Ovary (tissue), 7 donors: ENCODE measurements at regions not wholly inside any gene's neighbourhood (a gene's known extent, or its start where the extent isn't known, plus 50 kb on each side); places are given as distances from the start of the nearest gene placed in this dataset.

ENCODE experiments used
- DNase-seq, 5 donors: peaks; one replicate each; pipeline ENCODE4 v3.0.0-alpha.2; 2019 to 2020
- H3K27ac ChIP-seq, 2 donors: fragments of 200-600 bp; one replicate each; pipeline versions ENCODE4 v1.5.1 to v1.8.0; 2019 to 2022
- H3K27me3 ChIP-seq: fragments of 200-600 bp; one replicate; pipeline ENCODE4 v1.8.0; 2022
- H3K36me3 ChIP-seq: fragments of 200-600 bp; sonication (generic); one replicate; pipeline ENCODE4 v1.5.1; 2019
- H3K4me1 ChIP-seq: one replicate; pipeline ENCODE4 v1.8.1; 2013; ENCODE audit warnings: mild to moderate bottlenecking, moderate library complexity; ENCODE audit not compliant: insufficient read depth
- H3K4me3 ChIP-seq: fragments of 200-600 bp; sonication (generic); one replicate; pipeline ENCODE4 v1.5.1; 2017
- H3K9me3 ChIP-seq, 2 donors: fragments of 200-600 bp in 1 of 2; sonication (generic) in 1 of 2; one replicate each; pipeline versions ENCODE4 v1.5.1 to v1.8.1; 2013 to 2019; ENCODE audit warnings: mild to moderate bottlenecking in 1 of 2, moderate library complexity in 1 of 2
- CTCF ChIP-seq, 3 donors: fragments of 450-650 bp in 2 of 3; fragments of 200-600 bp in 1 of 3; IDR thresholded peaks; one replicate each; pipeline versions ENCODE4 v1.5.1 to v1.8.0; 2016 to 2022; ENCODE audit warnings: antibody characterized with exemption in 3 of 3, mild to moderate bottlenecking in 1 of 3
- EP300 ChIP-seq: sonication (generic); formaldehyde crosslinking; IDR thresholded peaks from one replicate; pipeline ENCODE4 v1.6.1; 2017; ENCODE audit warnings: antibody characterized with exemption
- POLR2A ChIP-seq: fragments of 450-650 bp; IDR thresholded peaks from one replicate; pipeline ENCODE4 v1.6.1; 2017; ENCODE audit warnings: antibody characterized with exemption, mild to moderate bottlenecking, moderate library complexity
- WGBS, 3 donors: extraction: QIAGEN DNeasy Blood & Tissue Kit in 1 of 3; methylation state at CpG; one replicate each; pipeline versions ENCODE4 v1.1.5 to v1.1.7; 2013 to 2017; 5-methylcytosine and 5-hydroxymethylcytosine counted together
- intact Hi-C, 4 donors: fragments of 100-400 bp; cut with DNase I; formaldehyde crosslinking; loops; one replicate each; pipeline versions ENCODE4 v1.11.0 to v1.15.1; 2022 to 2023
- donor health status: DM: no; HTN: no; CAD: no; lungs with moderate emphysema.
- donor health status: DM: no; HTN: no; CAD: no.
- donor health status: Bipolar disorder and iron deficiency.
- donor health status: DM: no; HTN: no; CAD: no.
- donor health status: DM: yes; HTN: yes; CAD: no.

DNA sequence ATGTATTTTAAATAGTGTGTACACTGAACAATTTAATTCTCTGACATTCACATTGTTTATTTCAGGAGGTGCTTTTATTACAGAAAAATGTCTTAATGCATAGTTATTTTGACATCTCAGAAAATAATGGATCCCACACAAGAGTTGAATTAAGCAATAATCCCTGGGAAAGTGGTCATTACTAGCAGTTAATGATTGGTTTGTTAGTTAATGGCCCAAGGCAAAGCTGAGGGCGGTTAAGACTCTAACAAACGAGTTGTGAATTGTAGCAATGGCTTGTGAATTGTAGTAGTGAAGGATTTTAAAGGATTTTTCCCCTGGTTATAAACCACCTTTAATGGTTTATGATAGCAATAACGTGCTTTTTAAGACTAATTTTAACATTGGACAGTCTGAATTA lies 1316.0 kb upstream of the GJE1 start:
- Histone ChIP-seq H3K27ac (no peak overlapping the region), H3K9me3 (no peaks in the 10 kb centered on the region), H3K4me3 (no peak overlapping the region), H3K36me3 (no peaks in the 10 kb centered on the region), H3K4me1 (no peaks in the 10 kb centered on the region), H3K27me3 (no peaks in the 10 kb centered on the region)
- WGBS, 3 donors, result 90 to 94% (median 94%) methylated on average over 3 of the region's 3 CpGs
- TF ChIP-seq CTCF (IDR thresholded peaks at IDR 0.05), result no peak
- intact Hi-C loops, result no loop called here
- no peak for DNase-seq

DNA sequence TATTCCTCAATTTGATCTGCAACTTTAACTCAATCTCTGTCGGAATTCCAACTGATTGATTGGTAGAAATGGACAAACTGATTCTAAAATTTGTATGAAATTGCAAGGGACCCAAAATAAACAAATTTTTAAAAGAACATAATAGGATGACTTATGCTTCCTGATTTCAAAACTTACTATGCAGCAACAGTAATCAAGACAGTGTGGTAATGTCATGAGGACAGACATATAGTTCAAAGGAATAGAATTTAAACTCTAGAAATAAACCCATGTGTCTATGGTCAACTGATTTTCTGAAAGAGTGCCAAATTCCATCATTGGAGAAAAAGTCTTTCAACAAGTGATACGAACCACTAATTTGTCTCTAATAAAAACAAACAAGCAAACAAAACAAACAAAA lies 1320.1 kb upstream of the GJE1 start:
- Histone ChIP-seq H3K4me3 (no peak overlapping the region), H3K27ac (no peak overlapping the region), H3K9me3 (no peaks in the 10 kb centered on the region), H3K36me3 (no peaks in the 10 kb centered on the region), H3K4me1 (no peaks in the 10 kb centered on the region), H3K27me3 (no peaks in the 10 kb centered on the region)
- TF ChIP-seq POLR2A (no peak), CTCF (IDR thresholded peaks at IDR 0.05) (no peak), EP300 (no peak)
- WGBS, 3 donors, result 93 to 94% (median 94%) methylated on average over 2 of the region's 2 CpGs
- intact Hi-C loops, result no loop called here
- no peak for DNase-seq

GRCh38 chr6:140811642-140812041 lies 1321.1 kb upstream of the GJE1 start:
- intact Hi-C loops, result no loop called here
- Histone ChIP-seq H3K4me1 (no peaks in the 10 kb centered on the region), H3K36me3 (no peaks in the 10 kb centered on the region), H3K4me3 (no peak overlapping the region), H3K27me3 (no peaks in the 10 kb centered on the region), H3K9me3 (no peaks in the 10 kb centered on the region), H3K27ac (peak overlapping the region in 1 of 2 donors; percentile 3)
- no peak for DNase-seq
- WGBS, 3 donors, result 67 to 80% (median 71%) methylated on average over 4 of the region's 4 CpGs
- no peak for TF ChIP-seq CTCF (IDR thresholded peaks at IDR 0.05)
- no peak for TF ChIP-seq EP300
- TF ChIP-seq POLR2A, result no peak

DNA sequence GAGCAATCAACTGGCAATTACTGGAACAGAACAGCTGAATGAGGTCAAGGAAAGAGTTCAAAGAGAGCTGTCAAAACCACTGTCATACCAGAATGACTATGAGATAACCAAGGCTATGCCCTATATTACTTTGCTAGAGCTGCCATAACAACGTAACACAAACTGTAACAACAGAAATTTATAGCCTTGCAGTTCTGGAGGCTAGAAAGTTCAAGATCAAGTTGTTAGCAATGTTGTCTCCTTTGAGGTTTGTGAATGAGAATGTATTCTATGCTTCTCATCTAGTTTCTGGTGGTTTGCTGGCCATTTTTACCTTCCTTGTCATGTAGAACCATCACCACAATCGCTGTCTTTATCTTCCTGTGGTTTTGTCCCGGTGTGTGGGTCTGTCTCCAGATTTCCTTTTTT lies 1323.0 kb upstream of the GJE1 start:
- H3K9me3 ChIP-seq, result no peaks in the 10 kb centered on the region

More for the DNA sequence above, 1323.0 kb upstream of the GJE1 start:
- no peak for DNase-seq
- no peaks in the 10 kb centered on the region for H3K4me1 ChIP-seq
- intact Hi-C loops, result no loop called here
- no peak overlapping the region for H3K4me3 ChIP-seq
- no peak overlapping the region for H3K27ac ChIP-seq
- WGBS, 3 donors, result 29 to 52% (median 51%) methylated on average over 3 of the region's 3 CpGs
- H3K27me3 ChIP-seq, result no peaks in the 10 kb centered on the region
- TF ChIP-seq CTCF (IDR thresholded peaks at IDR 0.05), result no peak
- no peak for TF ChIP-seq POLR2A
- TF ChIP-seq EP300, result no peak
- H3K36me3 ChIP-seq, result no peaks in the 10 kb centered on the region
